22Rv1 (cell line): ENCODE measurements at regions not wholly inside any gene's neighbourhood (a gene's known extent, or its start where the extent isn't known, plus 50 kb on each side); places are given as distances from the start of the nearest gene placed in this dataset.

Experiments used
- CTCF ChIP-seq: fragments of 450-650 bp; IDR thresholded peaks from 2 replicates; pipeline ENCODE4 v1.5.1; 2017; ENCODE audit warnings: mild to moderate bottlenecking
- ZFX ChIP-seq: fragments of 450-650 bp; IDR thresholded peaks from 2 replicates; pipeline ENCODE4 v1.6.1; 2017; ENCODE audit warnings: antibody characterized with exemption, borderline replicate concordance

- TF ChIP-seq CTCF = peak; percentile 93
- TF ChIP-seq ZFX = no peak
Observed at GRCh38 chr12:54749191-54749818, 101.1 kb upstream of the DCD start.
